ENCODE measurements at regions not wholly inside any gene's neighbourhood (a gene's known extent, or its start where the extent isn't known, plus 50 kb on each side); places are given as distances from the start of the nearest gene placed in this dataset.

DNA sequence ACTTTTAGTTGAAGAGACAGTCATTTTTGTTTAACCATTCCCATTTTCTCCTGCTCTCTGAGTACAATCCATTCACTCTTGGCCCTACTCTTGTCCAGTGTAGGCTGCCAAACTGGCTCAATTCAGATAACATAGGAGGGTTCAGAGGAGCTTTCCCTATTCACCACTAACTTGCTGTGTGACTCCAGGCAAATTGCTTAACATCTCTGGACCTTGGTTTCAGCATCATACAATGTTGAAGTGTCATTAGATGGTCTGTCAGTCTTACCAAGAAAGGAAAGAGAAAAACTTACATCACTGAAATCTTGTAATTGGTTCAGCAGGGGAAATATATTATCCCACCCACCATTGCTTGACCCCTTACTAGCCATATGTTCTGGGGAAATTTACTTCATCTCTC is 171.4 kb upstream of the MCHR2 start:
- Histone ChIP-seq H3K27me3 (ENCODE audit: control insufficient read depth, insufficient read depth, low read length) (no peaks in the 10 kb centered on the region), H3K36me3 (ENCODE audit: control insufficient read depth, insufficient read depth, low read length) (no peaks in the 10 kb centered on the region), H3K9ac (ENCODE audit: low read length) (no peak overlapping the region), H3K9me3 (ENCODE audit: control insufficient read depth, insufficient read depth, low read depth, low read length) (no peaks in the 10 kb centered on the region), H3K27ac (ENCODE audit: low read depth, low read length) (no peak overlapping the region), H3K4me1 (ENCODE audit: control insufficient read depth, insufficient read depth, low read length) (peaks cover 71% of the 10 kb centered on the region), H3K4me3 (ENCODE audit: low read depth, low read length) (no peak overlapping the region)

DNA sequence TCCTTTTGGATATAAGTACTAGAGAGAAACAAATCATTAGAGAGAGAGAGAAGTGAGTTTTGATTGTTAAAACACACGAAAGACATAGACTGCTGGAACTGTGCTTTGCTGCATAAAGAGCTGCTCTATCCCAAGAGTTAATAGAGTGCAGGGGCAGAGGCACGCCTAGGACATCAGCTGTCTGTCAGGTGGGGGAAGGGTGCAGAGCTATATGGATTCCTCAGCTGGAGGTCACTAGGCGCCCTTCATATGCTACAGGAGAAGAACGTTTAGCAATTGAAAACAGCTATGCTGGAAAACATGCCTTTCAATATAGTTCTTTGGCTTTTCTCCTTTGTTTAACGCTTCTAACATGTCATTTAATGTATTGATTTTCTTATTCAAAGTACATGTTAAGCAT is 169.0 kb upstream of the MCHR2 start:
- H3K36me3 ChIP-seq (ENCODE audit: control insufficient read depth, insufficient read depth, low read length) = no peaks in the 10 kb centered on the region
- H3K9me3 ChIP-seq (ENCODE audit: control insufficient read depth, insufficient read depth, low read depth, low read length) = no peaks in the 10 kb centered on the region
- no peaks in the 10 kb centered on the region for H3K27me3 ChIP-seq (ENCODE audit: control insufficient read depth, insufficient read depth, low read length)
- no peak overlapping the region for H3K9ac ChIP-seq (ENCODE audit: low read length)
- H3K4me3 ChIP-seq (ENCODE audit: low read depth, low read length) = no peak overlapping the region
- H3K27ac ChIP-seq (ENCODE audit: low read depth, low read length) = no peak overlapping the region
- peaks cover 53% of the 10 kb centered on the region for H3K4me1 ChIP-seq (ENCODE audit: control insufficient read depth, insufficient read depth, low read length)

DNA sequence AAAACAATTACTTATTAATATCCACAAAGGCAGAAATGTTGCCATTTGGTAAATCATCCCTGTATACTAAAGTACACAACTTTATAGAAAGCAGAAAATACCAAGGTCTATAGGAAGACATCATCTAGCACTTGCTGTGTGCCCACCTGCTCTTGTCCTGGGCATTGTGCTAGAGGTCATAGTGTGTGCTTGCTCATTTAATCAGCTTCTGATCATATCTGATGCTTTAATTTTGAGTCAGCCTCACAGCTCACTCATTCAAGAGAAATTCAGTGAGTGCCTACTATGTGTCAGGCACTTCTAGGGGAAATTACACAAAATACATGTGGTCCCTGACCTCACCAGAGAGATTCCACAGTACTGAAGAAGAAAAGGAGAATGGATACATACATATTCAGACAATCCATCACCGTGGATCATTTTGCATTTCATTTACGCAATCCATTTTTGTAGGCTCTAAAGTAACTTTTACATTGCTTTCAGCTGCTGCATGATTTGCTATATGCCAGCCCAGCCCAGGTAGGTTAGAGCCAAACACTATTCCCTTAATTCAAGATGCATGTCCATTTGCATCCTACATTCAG is 167.9 kb upstream of the MCHR2 start:
- H3K4me3 ChIP-seq (ENCODE audit: low read depth, low read length) = no peak overlapping the region
- H3K36me3 ChIP-seq (ENCODE audit: control insufficient read depth, insufficient read depth, low read length) = no peaks in the 10 kb centered on the region
- H3K27me3 ChIP-seq (ENCODE audit: control insufficient read depth, insufficient read depth, low read length) = no peaks in the 10 kb centered on the region
- peaks cover 42% of the 10 kb centered on the region for H3K4me1 ChIP-seq (ENCODE audit: control insufficient read depth, insufficient read depth, low read length)
- no peak overlapping the region for H3K9ac ChIP-seq (ENCODE audit: low read length)
- H3K27ac ChIP-seq (ENCODE audit: low read depth, low read length) = no peak overlapping the region
- H3K9me3 ChIP-seq (ENCODE audit: control insufficient read depth, insufficient read depth, low read depth, low read length) = no peaks in the 10 kb centered on the region

DNA sequence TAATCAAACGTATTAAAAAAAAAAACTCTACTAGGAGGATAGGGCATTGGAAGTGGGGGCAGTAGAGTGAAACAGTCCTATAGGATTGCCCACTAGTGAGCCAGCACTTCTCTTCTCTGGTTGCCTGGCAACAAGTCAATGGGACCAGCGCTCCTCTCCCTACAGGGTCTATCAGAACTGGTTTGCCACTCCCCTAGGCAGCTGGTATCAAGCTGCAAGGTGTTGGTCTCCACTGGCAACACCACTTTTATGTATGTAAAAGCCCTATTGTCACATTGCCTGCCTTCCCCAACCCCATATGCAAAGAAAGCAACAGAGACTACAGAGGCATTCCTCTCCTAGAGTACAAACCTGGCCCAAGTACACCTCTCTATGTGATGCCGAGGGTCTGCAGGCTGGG is 166.9 kb upstream of the MCHR2 start:
- Histone ChIP-seq H3K36me3 (ENCODE audit: control insufficient read depth, insufficient read depth, low read length) (no peaks in the 10 kb centered on the region), H3K4me1 (ENCODE audit: control insufficient read depth, insufficient read depth, low read length) (peaks cover 37% of the 10 kb centered on the region), H3K27ac (ENCODE audit: low read depth, low read length) (no peak overlapping the region), H3K27me3 (ENCODE audit: control insufficient read depth, insufficient read depth, low read length) (no peaks in the 10 kb centered on the region), H3K4me3 (ENCODE audit: low read depth, low read length) (no peak overlapping the region), H3K9ac (ENCODE audit: low read length) (no peak overlapping the region), H3K9me3 (ENCODE audit: control insufficient read depth, insufficient read depth, low read depth, low read length) (no peaks in the 10 kb centered on the region)

DNA sequence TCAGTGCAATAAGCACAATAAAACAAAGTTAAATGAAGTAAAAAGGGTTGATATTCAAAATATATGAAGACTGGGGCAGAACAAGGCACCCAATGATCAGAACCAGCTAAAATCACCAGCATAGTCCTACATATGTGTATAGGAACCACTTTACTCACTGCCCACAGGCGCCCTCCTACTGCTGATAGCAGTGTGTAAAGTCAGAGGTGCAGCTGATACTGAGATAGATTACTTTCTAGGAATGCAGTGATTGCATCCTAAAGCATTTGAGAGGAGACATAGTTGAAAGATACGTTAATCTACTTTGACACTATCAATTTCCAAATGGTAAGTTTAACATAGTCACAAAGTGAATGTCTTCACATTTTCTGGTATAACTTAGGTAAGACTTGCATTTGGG is 161.1 kb upstream of the MCHR2 start:
- Histone ChIP-seq H3K27me3 (ENCODE audit: control insufficient read depth, insufficient read depth, low read length) (no peaks in the 10 kb centered on the region), H3K4me3 (ENCODE audit: low read depth, low read length) (no peak overlapping the region), H3K4me1 (ENCODE audit: control insufficient read depth, insufficient read depth, low read length) (no peaks in the 10 kb centered on the region), H3K27ac (ENCODE audit: low read depth, low read length) (no peak overlapping the region), H3K9me3 (ENCODE audit: control insufficient read depth, insufficient read depth, low read depth, low read length) (no peaks in the 10 kb centered on the region), H3K9ac (ENCODE audit: low read length) (no peak overlapping the region), H3K36me3 (ENCODE audit: control insufficient read depth, insufficient read depth, low read length) (no peaks in the 10 kb centered on the region)

DNA sequence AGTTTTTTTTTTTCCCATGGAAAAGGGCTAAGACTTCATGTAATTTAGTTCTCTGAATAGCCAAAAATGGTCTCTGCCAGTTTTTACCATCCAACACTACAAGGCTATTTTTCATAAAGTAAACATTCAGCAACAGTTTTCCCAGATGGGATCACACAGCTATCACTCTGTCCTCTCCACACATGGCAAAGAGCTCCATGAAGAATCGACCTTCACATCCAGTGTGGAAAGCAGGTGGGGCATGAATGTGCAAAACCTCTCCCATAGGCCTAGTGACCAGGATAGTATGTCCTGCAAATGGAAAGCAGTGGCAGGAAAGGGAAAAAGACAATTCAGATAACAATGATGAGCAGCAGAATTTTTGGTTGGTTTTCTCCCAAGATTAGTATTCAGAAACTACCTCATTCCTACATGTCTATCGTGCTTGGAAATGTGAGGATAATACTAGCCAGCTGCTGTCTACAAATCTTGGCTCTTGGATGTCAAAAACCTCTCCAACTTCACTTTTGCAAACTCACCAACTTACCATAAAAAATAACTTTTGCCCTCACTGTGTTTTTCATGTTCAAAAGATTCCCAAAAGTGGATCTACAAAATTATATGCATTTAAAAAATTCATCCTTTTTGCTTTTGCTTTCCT is 159.7 kb upstream of the MCHR2 start:
- Histone ChIP-seq H3K36me3 (ENCODE audit: control insufficient read depth, insufficient read depth, low read length) (no peaks in the 10 kb centered on the region), H3K27ac (ENCODE audit: low read depth, low read length) (no peak overlapping the region), H3K9ac (ENCODE audit: low read length) (no peak overlapping the region), H3K27me3 (ENCODE audit: control insufficient read depth, insufficient read depth, low read length) (no peaks in the 10 kb centered on the region), H3K9me3 (ENCODE audit: control insufficient read depth, insufficient read depth, low read depth, low read length) (no peaks in the 10 kb centered on the region), H3K4me3 (ENCODE audit: low read depth, low read length) (no peak overlapping the region), H3K4me1 (ENCODE audit: control insufficient read depth, insufficient read depth, low read length) (no peaks in the 10 kb centered on the region)

DNA sequence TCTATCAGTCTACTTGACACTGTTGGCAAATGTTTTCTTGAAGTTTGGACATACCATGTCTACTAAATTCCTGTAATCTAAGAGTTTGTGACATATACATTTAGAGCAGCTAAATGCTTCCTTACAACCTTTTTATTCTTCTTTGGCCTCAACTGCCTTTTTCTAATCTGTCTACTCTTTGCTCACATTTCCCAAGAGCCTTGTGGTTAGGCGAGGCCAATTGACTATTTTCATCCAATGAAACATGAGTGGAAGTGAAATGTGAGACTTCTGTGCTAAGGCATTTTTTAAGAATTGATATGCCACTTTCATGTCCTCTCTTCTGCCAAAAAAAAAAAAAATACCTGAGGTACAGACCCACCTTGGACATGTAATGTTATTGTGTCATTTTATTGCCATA is 158.2 kb upstream of the MCHR2 start:
- no peaks in the 10 kb centered on the region for H3K36me3 ChIP-seq (ENCODE audit: control insufficient read depth, insufficient read depth, low read length)

DNA sequence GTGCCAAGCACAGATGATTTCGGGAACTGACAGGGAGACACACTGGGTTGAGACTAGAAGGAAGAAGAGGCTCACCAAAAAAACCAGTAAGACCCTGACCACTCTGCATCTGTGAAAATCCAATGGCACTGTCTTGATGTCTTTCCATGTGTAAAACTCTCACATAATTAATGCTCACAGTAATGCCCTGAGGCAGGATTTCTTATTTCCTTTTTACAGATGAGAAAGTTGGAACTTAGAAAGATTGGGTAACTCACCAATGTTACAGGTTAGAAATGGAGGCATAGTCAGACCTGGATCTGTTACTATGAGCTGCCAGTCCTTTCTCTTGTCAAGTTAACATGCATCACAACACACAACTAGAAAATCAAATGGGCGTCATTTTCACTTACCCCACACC is 151.0 kb upstream of the MCHR2 start:
- Histone ChIP-seq H3K9me3 (ENCODE audit: control insufficient read depth, insufficient read depth, low read depth, low read length) (no peaks in the 10 kb centered on the region), H3K27me3 (ENCODE audit: control insufficient read depth, insufficient read depth, low read length) (no peaks in the 10 kb centered on the region), H3K9ac (ENCODE audit: low read length) (no peak overlapping the region), H3K27ac (ENCODE audit: low read depth, low read length) (no peak overlapping the region), H3K4me1 (ENCODE audit: control insufficient read depth, insufficient read depth, low read length) (no peaks in the 10 kb centered on the region), H3K36me3 (ENCODE audit: control insufficient read depth, insufficient read depth, low read length) (no peaks in the 10 kb centered on the region), H3K4me3 (ENCODE audit: low read depth, low read length) (no peak overlapping the region)

More for the DNA sequence above, 158.2 kb upstream of the MCHR2 start:
- H3K4me3 ChIP-seq (ENCODE audit: low read depth, low read length) = no peak overlapping the region
- no peaks in the 10 kb centered on the region for H3K27me3 ChIP-seq (ENCODE audit: control insufficient read depth, insufficient read depth, low read length)
- H3K9me3 ChIP-seq (ENCODE audit: control insufficient read depth, insufficient read depth, low read depth, low read length) = no peaks in the 10 kb centered on the region
- no peaks in the 10 kb centered on the region for H3K4me1 ChIP-seq (ENCODE audit: control insufficient read depth, insufficient read depth, low read length)
- H3K27ac ChIP-seq (ENCODE audit: low read depth, low read length) = no peak overlapping the region
- no peak overlapping the region for H3K9ac ChIP-seq (ENCODE audit: low read length)

DNA sequence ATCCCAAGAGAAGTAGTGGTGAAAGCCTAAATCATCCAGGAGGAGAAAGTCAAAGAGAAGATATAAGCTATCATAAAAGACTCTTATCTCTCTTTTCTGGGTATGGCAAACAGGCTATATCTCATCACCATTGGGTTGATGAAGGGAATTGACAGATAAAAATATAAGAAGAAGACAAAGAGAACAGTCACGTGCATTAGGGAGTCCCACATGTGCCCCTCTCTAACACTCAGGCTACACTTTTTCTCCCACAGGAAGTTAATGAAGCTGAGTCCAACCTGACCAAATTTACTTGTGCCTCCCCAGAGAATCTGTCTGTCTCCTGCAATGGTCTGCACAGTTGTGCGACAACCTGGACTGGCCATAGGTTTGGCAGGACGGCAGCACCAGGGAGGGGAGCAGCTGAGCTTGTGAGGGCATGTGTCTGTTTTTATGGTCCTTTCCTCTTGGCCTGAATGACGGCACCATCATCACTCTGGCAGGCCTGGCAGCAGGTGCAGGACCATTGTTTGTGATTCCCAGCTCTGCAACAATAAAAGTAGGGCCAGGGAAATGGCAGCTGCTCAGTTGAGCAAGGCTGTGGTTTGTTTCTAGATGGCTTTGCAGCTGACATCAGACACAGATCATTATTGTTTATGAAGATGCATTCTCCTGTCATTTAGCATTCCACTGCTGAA is 144.5 kb upstream of the MCHR2 start:
- no peaks in the 10 kb centered on the region for H3K36me3 ChIP-seq (ENCODE audit: control insufficient read depth, insufficient read depth, low read length)
- H3K9ac ChIP-seq (ENCODE audit: low read length) = no peak overlapping the region
- H3K9me3 ChIP-seq (ENCODE audit: control insufficient read depth, insufficient read depth, low read depth, low read length) = no peaks in the 10 kb centered on the region
- H3K27ac ChIP-seq (ENCODE audit: low read depth, low read length) = no peak overlapping the region
- H3K4me3 ChIP-seq (ENCODE audit: low read depth, low read length) = no peak overlapping the region
- H3K4me1 ChIP-seq (ENCODE audit: control insufficient read depth, insufficient read depth, low read length) = no peaks in the 10 kb centered on the region
- no peaks in the 10 kb centered on the region for H3K27me3 ChIP-seq (ENCODE audit: control insufficient read depth, insufficient read depth, low read length)

DNA sequence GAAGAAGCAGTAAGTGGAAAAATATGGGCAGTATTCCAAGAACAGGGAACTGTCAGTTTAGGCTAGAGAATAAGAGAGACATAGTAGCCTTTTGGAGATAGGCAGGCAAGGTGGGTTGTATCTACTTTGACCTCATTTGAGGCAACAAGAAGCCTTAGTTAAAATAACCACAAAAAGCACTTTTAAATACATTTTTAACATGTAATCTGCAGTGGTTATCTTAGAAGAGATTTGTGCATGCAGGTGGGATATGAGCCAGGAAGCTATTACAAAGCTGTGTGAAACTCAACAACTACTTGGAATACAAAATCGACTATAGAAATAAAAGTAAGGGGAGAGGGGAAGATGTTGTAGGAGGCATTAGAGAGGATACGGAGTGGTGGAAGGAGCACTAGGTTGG is 143.7 kb upstream of the MCHR2 start:
- Histone ChIP-seq H3K9me3 (ENCODE audit: control insufficient read depth, insufficient read depth, low read depth, low read length) (no peaks in the 10 kb centered on the region), H3K36me3 (ENCODE audit: control insufficient read depth, insufficient read depth, low read length) (no peaks in the 10 kb centered on the region), H3K27me3 (ENCODE audit: control insufficient read depth, insufficient read depth, low read length) (no peaks in the 10 kb centered on the region), H3K4me1 (ENCODE audit: control insufficient read depth, insufficient read depth, low read length) (no peaks in the 10 kb centered on the region), H3K4me3 (ENCODE audit: low read depth, low read length) (no peak overlapping the region), H3K9ac (ENCODE audit: low read length) (no peak overlapping the region), H3K27ac (ENCODE audit: low read depth, low read length) (no peak overlapping the region)

DNA sequence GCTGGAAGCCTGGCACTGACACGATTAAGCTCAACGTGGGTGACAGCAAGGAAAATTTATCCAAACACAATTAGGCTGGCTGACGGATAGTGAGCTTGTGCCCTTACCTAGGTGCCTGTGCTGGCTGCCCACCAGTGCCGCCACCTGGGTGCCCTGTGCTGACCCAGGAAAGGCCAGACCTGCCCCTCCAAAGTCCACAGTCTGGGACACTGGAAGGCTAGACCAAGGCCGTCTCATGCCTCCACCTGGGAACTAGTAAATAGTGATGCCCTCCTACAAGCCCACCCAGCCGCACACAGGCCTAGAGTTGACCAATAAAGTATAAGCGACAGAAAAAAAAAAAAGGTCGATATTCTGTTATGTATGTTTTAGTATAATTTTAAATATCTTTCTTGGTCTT is 142.6 kb upstream of the MCHR2 start:
- no peaks in the 10 kb centered on the region for H3K36me3 ChIP-seq (ENCODE audit: control insufficient read depth, insufficient read depth, low read length)

More for the DNA sequence above, 142.6 kb upstream of the MCHR2 start:
- H3K4me1 ChIP-seq (ENCODE audit: control insufficient read depth, insufficient read depth, low read length) = no peaks in the 10 kb centered on the region
- no peak overlapping the region for H3K9ac ChIP-seq (ENCODE audit: low read length)
- no peaks in the 10 kb centered on the region for H3K9me3 ChIP-seq (ENCODE audit: control insufficient read depth, insufficient read depth, low read depth, low read length)
- H3K27me3 ChIP-seq (ENCODE audit: control insufficient read depth, insufficient read depth, low read length) = no peaks in the 10 kb centered on the region
- no peak overlapping the region for H3K27ac ChIP-seq (ENCODE audit: low read depth, low read length)
- H3K4me3 ChIP-seq (ENCODE audit: low read depth, low read length) = no peak overlapping the region
